Hematopoietic multipotent progenitor cell treated with erythropoietin and hydrocortisone succinate and interleukin-3 and kit ligand, for 15 days (in vitro differentiated cells): ENCODE measurements at regions not wholly inside any gene's neighbourhood (a gene's known extent, or its start where the extent isn't known, plus 50 kb on each side); places are given as distances from the start of the nearest gene placed in this dataset.
A peak's percentile ranks its signal among the peaks of the same experiment; 100 is the strongest.

Source experiments
- DNase-seq: peaks from one replicate; pipeline ENCODE4 v3.0.0-alpha.2; 2015; ENCODE audit warnings: low spot score

- no peak for DNase-seq
Measured at GRCh38 chr2:8204711-8205110, 477.1 kb upstream of the ID2 start.

DNA sequence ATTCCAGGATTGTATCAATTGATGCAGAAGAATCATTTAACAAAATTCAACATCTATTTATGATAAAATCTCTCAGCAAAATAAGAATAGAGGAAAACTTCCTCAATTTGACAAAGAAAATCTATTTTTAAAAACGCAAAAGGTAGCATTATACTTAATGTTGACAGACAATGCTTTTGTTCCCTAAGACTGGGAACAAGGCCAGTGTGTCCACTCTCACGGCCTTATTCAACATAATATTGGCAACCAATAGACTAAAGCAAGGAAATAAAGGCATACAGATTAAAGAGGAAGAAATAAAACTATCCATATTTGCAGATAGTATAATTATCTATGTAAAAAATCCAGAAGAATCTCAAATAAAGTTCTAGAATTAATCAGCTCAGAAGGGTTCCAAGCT lies 472.4 kb upstream of the ID2 start:
- no peak for DNase-seq

GRCh38 chr2:8211384-8211783 lies 470.5 kb upstream of the ID2 start:
- DNase-seq, result no peak

DNA sequence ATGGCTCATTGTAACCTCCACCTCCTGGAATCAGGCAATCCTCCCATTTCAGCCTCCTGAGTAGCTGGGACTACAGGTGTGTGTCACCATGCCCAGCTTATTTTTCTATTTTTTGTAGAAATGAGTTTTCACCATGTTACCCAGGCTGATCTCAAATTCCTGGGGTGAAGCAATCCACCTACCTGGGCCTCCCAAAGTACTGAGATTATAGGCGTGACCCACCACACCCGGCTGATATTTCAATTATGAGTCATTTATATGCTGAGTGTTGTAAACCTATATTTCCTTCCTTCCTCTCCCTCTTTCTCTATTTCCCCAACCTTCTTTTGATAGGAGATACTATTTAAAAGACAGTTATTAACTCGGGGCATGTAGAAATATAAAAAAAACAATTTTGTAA lies 469.6 kb upstream of the ID2 start:
- DNase-seq, result no peak

DNA sequence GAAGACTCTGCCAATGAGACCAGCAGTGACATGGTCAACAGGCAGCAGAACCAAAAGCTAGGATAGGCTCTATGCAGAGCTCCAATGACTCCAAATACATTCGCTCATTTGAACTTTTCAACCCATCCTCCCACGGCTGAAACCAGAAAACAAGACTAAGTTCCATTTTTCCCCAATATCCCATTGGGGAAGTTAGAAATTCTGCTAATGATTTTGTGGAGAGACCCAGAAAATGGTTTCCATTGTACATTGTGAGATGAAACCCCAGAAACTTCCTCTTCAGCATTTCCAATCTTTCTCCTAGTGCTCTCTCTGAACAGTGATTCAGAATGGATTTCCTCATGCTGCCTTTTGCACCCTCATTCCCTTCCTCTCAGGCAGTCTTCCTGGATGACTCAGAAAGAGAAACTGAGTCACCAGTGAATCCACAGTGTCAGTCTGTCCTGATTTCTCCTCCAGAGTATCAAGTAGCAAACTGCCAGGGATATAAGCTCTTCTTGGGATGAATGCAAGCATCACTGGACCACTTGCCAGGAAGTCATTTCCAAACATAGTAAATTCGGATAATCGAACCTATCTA lies 467.7 kb upstream of the ID2 start:
- DNase-seq, result no peak

DNA sequence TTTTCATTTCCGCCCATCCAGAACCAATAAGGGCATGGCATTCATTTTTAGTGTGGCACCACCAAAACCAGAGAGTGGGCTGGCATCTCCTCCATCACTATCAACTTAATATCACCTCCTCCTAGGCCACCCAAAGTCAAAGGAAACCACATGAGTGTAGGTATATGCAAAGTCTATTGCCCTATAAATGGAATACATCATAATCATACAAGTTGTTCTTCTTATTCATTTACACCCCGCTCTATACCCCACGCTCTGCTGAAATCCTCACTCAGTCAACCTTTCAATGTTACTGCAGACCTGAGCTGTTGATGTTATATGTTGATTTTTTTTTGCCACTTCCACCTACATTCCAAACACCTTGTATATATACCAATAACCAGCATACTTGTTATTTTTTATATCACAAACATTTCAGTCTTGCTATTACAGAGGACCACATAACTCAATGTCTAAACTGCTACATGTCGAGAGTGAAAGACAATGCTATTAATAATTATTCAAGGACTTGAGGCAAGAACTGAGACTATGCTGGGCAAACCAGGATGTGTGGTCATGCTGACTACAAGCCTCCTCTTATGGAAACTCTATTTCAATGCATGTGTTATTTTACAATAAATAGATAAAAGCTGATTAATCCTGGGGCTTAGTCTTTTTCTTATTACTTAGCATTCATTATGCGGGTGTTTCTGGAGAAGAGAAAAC lies 466.5 kb upstream of the ID2 start:
- no peak for DNase-seq

DNA sequence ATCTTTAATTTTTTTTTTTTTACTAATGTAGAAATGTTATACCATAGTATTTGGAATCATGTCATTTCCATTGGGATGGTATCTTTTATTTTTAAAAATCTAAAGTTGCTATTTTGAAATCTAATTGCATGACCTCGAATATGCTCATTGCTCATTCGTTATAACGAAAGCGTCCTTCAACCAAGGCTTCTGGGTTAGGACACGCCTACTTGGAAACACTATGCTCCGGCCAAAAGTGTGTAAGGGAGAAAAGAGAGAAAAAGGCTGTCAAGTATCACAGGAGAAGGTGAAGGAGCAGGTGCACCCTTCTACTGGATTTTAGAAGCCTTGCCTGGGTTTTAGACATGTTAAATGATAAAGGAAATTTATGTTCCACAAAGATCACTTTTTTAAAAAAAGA lies 465.9 kb upstream of the ID2 start:
- no peak for DNase-seq

DNA sequence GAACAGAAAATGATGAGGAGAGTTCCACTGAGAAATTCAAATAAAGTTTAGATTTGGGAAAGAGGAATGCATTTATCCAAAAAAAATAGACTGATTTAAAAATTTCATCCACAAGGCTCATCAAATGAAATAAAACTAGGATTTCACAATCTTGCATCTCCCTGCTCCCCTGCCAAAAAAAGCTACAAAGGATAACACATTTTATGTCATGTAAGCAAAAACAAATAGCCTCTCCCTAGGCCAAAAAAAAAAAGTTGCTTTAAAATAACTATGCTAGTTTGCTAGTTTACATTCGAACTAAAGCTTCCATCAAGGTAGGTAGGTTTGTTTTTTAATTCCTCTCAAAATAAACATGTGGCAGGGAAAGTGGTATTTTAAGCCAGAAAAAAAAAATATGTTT lies 465.5 kb upstream of the ID2 start:
- no peak for DNase-seq

GRCh38 chr2:8217468-8218030 lies 464.3 kb upstream of the ID2 start:
- no peak for DNase-seq

DNA sequence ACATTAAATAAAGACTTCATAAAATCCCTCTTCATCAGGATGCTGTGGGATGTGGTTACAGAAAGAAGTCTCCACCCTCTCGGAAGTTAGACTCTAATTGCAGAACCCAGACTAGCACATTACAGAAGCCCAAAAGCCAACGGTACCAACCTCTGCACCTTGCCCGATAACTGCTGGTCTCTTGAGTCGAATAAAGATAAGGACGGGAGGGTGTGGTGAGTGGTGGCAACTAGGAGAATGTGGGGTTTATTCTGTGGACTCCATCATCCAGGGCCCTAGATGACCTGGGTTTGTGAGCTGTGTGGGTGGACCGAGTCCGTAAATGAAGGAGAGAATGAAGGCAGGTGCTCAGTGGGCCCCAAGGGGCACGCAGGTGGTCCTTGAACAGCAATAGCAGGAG lies 462.8 kb upstream of the ID2 start:
- no peak for DNase-seq

GRCh38 chr2:8219631-8220355 lies 462.1 kb upstream of the ID2 start:
- no peak for DNase-seq

GRCh38 chr2:8222979-8223694 lies 458.7 kb upstream of the ID2 start:
- DNase-seq, result no peak

- no peak for DNase-seq
Measured at GRCh38 chr2:8223695-8224346, 458.0 kb upstream of the ID2 start.

GRCh38 chr2:8224347-8225190 lies 457.3 kb upstream of the ID2 start:
- peak; percentile 35 for DNase-seq

- no peak for DNase-seq
Measured at GRCh38 chr2:8225266-8225665, 456.6 kb upstream of the ID2 start.

DNA sequence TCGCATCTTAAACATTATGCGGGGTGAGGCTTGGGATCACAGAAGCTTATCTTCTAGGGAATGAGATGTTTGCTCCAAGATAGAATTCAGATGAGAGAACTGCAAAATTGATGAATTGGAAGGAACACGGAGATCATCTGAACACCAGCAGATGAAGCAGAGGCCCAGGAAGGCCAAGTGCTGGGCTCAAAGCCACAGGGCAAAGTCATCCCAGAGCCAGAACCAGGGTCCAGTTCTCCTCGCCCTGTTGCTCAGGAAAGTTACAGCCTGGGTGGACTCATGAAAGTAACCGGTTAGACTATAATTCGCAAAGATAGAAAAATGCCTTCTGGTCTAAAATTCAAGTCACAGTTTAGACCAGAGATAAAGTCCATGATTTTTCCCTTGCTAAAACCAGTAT lies 456.1 kb upstream of the ID2 start:
- DNase-seq, result no peak

- peak; percentile 72 for DNase-seq
Measured at GRCh38 chr2:8229546-8229986, 452.3 kb upstream of the ID2 start.

DNA sequence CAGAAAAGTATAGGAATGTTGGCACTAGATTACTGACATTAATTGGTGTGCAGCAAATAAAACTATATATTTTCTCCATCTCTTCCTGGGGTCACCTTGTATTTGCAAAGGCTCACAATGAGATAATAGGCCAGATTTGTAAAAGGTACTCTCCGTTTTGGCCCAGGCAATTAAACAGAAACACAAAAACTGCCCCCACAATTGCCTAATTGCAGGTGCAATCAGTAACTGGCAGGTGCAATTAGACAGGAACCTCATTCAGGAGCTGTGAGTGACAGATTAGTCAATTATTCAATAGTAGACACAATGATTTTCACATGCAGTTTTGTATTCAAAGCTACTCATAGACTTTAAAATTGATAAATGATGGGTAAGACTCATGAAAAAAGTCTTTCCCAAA lies 451.4 kb upstream of the ID2 start:
- no peak for DNase-seq

GRCh38 chr2:8231902-8232301 lies 450.0 kb upstream of the ID2 start:
- DNase-seq, result no peak

DNA sequence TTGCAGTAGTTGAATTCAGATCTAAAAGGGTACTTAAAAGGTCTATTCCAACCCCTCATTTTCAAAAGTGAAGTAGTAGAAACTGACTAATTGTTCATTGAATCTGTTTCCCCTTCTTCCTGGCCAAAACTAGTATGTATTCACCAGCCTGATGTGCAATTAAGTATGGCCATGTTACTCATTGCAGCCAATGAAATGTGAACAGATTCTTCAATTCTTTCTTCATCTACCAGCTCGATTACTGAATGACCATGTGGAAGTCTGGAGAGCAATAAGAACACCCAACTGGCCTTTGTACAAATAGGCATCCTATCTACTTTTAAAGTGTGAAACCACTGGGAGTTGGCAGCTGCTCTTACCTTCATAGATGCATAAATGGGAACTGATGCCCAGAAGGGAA lies 449.0 kb upstream of the ID2 start:
- no peak for DNase-seq

GRCh38 chr2:8234253-8234652 lies 447.6 kb upstream of the ID2 start:
- no peak for DNase-seq
